ENCODE measurements at regions not wholly inside any gene's neighbourhood (a gene's known extent, or its start where the extent isn't known, plus 50 kb on each side); places are given as distances from the start of the nearest gene placed in this dataset.

DNA sequence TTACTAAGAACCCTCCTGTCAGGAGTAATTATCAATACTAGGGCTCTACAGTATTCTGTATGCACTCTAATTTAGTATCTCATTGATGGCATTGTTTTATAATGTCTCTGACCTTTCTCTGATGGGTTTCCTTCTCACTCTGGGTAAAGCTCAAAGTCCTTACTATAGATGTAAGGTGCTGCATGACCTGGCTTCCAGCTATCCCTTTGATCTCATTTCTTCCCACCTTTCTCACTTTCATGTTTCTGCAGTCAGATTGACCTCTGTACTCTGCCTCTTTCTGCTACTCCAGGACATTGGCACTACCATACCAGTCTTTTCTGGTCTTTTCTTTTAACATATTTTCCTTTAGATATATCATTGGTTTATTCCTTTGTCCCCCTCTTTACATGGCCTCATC is 2332.8 kb upstream of the C9orf72 start:
- TF ChIP-seq POLR2A (IDR thresholded peaks at IDR 0.05) (no peak), CTCF (IDR thresholded peaks at IDR 0.05) (no peak)

Measured in right lobe of liver (tissue), 4 donors.